ENCODE measurements at regions not wholly inside any gene's neighbourhood (a gene's known extent, or its start where the extent isn't known, plus 50 kb on each side); places are given as distances from the start of the nearest gene placed in this dataset.
A peak's percentile ranks its signal among the peaks of the same experiment; 100 is the strongest.

GRCh38 chr9:38149647-38150046 is 80.6 kb upstream of the SHB start:
- TF ChIP-seq CTCF (IDR thresholded peaks at IDR 0.05; ENCODE audit: insufficient read depth, low read length, poor library complexity, severe bottlenecking) = no peak
- H3K4me3 ChIP-seq (ENCODE audit: low read depth, low read length) = no peak overlapping the region
- H3K27me3 ChIP-seq (ENCODE audit: control insufficient read depth, insufficient read depth, low read length) = no peaks in the 10 kb centered on the region
- DNase-seq (ENCODE audit: low read depth) = no peak
- H3K36me3 ChIP-seq (ENCODE audit: control insufficient read depth, insufficient read depth, low read length) = no peaks in the 10 kb centered on the region

- Histone ChIP-seq H3K36me3 (ENCODE audit: control insufficient read depth, insufficient read depth, low read length) (no peaks in the 10 kb centered on the region), H3K4me3 (ENCODE audit: low read depth, low read length) (no peak overlapping the region), H3K27me3 (ENCODE audit: control insufficient read depth, insufficient read depth, low read length) (no peaks in the 10 kb centered on the region)
- no peak for TF ChIP-seq CTCF (IDR thresholded peaks at IDR 0.05; ENCODE audit: insufficient read depth, low read length, poor library complexity, severe bottlenecking)
- no peak for DNase-seq (ENCODE audit: low read depth)
These were observed 77.8 kb upstream of the SHB start for GRCh38 chr9:38146844-38147243.

- Histone ChIP-seq H3K27me3 (ENCODE audit: control insufficient read depth, insufficient read depth, low read length) (no peaks in the 10 kb centered on the region), H3K4me3 (ENCODE audit: low read depth, low read length) (no peak overlapping the region), H3K36me3 (ENCODE audit: control insufficient read depth, insufficient read depth, low read length) (no peaks in the 10 kb centered on the region)
- TF ChIP-seq CTCF (IDR thresholded peaks at IDR 0.05; ENCODE audit: insufficient read depth, low read length, poor library complexity, severe bottlenecking) = no peak
- DNase-seq (ENCODE audit: low read depth) = no peak
These were observed 76.6 kb upstream of the SHB start for GRCh38 chr9:38145526-38146053.

GRCh38 chr9:38144421-38144820 is 75.4 kb upstream of the SHB start:
- DNase-seq (ENCODE audit: low read depth) = peak; percentile 59
- Histone ChIP-seq H3K4me3 (ENCODE audit: low read depth, low read length) (no peak overlapping the region), H3K27me3 (ENCODE audit: control insufficient read depth, insufficient read depth, low read length) (no peaks in the 10 kb centered on the region), H3K36me3 (ENCODE audit: control insufficient read depth, insufficient read depth, low read length) (no peaks in the 10 kb centered on the region)
- no peak for TF ChIP-seq CTCF (IDR thresholded peaks at IDR 0.05; ENCODE audit: insufficient read depth, low read length, poor library complexity, severe bottlenecking)

GRCh38 chr9:38141746-38142591 is 72.9 kb upstream of the SHB start:
- TF ChIP-seq CTCF (IDR thresholded peaks at IDR 0.05; ENCODE audit: insufficient read depth, low read length, poor library complexity, severe bottlenecking) = no peak
- DNase-seq (ENCODE audit: low read depth) = peak; percentile 53
- Histone ChIP-seq H3K4me3 (ENCODE audit: low read depth, low read length) (no peak overlapping the region), H3K27me3 (ENCODE audit: control insufficient read depth, insufficient read depth, low read length) (no peaks in the 10 kb centered on the region), H3K36me3 (ENCODE audit: control insufficient read depth, insufficient read depth, low read length) (no peaks in the 10 kb centered on the region)
